ENCODE measurements at regions not wholly inside any gene's neighbourhood (a gene's known extent, or its start where the extent isn't known, plus 50 kb on each side); places are given as distances from the start of the nearest gene placed in this dataset.

DNA sequence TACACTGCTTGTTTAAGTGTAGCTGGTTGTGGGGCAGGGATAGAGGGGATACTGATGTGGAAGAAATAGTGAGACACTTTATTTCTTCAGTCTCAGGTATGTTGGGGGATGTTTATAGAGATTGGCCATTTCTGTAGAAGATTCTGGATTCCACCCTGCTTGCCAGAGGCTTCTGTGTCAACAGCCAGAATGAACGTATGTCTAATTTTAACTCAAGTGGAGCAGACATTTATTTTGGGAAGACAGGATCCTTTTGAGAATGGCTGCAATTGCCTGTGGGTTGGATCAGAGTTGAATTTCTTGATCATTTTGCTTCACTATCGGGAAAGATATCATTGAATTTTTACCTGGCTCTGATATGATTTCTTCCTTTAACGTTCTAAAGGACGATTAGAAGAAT lies 465.6 kb upstream of the SLC14A2 start:
- no TSS peak for BruUV-seq (replicated peaks)
- Histone ChIP-seq H3K27me3 (ENCODE audit: control insufficient read depth in 2 of 2, insufficient read depth in 2 of 2, low read length in 2 of 2) (no peaks in the 10 kb centered on the region), H3K36me3 (ENCODE audit: control insufficient read depth in 2 of 2, extremely low read depth in 1 of 2, insufficient read depth in 2 of 2, low read length in 2 of 2) (no peaks in the 10 kb centered on the region), H4K20me1 (replicated peaks; ENCODE audit: control insufficient read depth, extremely low read depth, insufficient read depth, low read length) (no peaks in the 10 kb centered on the region), H3K27ac (ENCODE audit: insufficient read depth, low read depth, low read length) (no peak overlapping the region), H2AFZ (ENCODE audit: low read depth, low read length) (no peak overlapping the region), H3K9ac (replicated peaks; ENCODE audit: extremely low read depth, insufficient read depth, low read length) (no peak overlapping the region), H3K4me3 (replicated peaks in 1 of 3; ENCODE audit: insufficient read depth in 1 of 3, low read depth in 1 of 3, low read length in 3 of 3) (no peak overlapping the region), H3K4me2 (ENCODE audit: insufficient read depth, low read length) (no peak overlapping the region), H3K9me1 (replicated peaks; ENCODE audit: control insufficient read depth, extremely low read depth, insufficient read depth, low read length) (no peaks in the 10 kb centered on the region), H3K4me1 (ENCODE audit: control insufficient read depth, extremely low read depth, insufficient read depth, low read length) (no peaks in the 10 kb centered on the region), H3K9me3 (replicated peaks; ENCODE audit: control insufficient read depth, insufficient read depth, low read length) (no peaks in the 10 kb centered on the region), H3K79me2 (ENCODE audit: control insufficient read depth, insufficient read depth, low read length) (no peaks in the 10 kb centered on the region)
- ChIA-PET CTCF (no interaction called here), POLR2A (no interaction called here)
- dilution Hi-C loops (cut with MboI; ENCODE audit: extremely low pct_ligation_motif_present, low sequenced_read_pairs), result no loop called here
- intact Hi-C loops (cut with micrococcal nuclease), result no loop called here
- TF ChIP-seq POLR2A (IDR thresholded peaks at IDR 0.05; ENCODE audit: low read depth, low read length) (no peak), MYC (IDR thresholded peaks at IDR 0.05; ENCODE audit: low read depth, low read length) (no peak), JUN (IDR thresholded peaks at IDR 0.05; ENCODE audit: borderline replicate concordance, insufficient read depth, insufficient read length, low read depth) (no peak), GATA2 (IDR thresholded peaks at IDR 0.05; ENCODE audit: insufficient read depth, insufficient read length, low read depth, low read length) (no peak), POLR2AphosphoS5 (IDR thresholded peaks at IDR 0.05; ENCODE audit: insufficient read depth, low read depth, low read length) (no peak), CTCF (IDR thresholded peaks at IDR 0.05; ENCODE audit: extremely low read depth in 1 of 2, insufficient read depth in 1 of 2, low read depth in 1 of 2, low read length in 2 of 2) (no peak)
- no peak for FAIRE-seq
- no peak for DNase-seq (ENCODE audit: low read depth, low spot score)

GRCh38 chr18:45151645-45152044 lies 463.6 kb upstream of the SLC14A2 start:
- Histone ChIP-seq H3K4me3 (replicated peaks in 1 of 3; ENCODE audit: insufficient read depth in 1 of 3, low read depth in 1 of 3, low read length in 3 of 3) (no peak overlapping the region), H3K36me3 (ENCODE audit: control insufficient read depth in 2 of 2, extremely low read depth in 1 of 2, insufficient read depth in 2 of 2, low read length in 2 of 2) (no peaks in the 10 kb centered on the region), H3K4me2 (ENCODE audit: insufficient read depth, low read length) (no peak overlapping the region), H3K9me3 (replicated peaks; ENCODE audit: control insufficient read depth, insufficient read depth, low read length) (no peaks in the 10 kb centered on the region), H2AFZ (ENCODE audit: low read depth, low read length) (no peak overlapping the region), H3K9me1 (replicated peaks; ENCODE audit: control insufficient read depth, extremely low read depth, insufficient read depth, low read length) (no peaks in the 10 kb centered on the region), H3K4me1 (ENCODE audit: control insufficient read depth, extremely low read depth, insufficient read depth, low read length) (no peaks in the 10 kb centered on the region), H3K79me2 (ENCODE audit: control insufficient read depth, insufficient read depth, low read length) (no peaks in the 10 kb centered on the region), H3K9ac (replicated peaks; ENCODE audit: extremely low read depth, insufficient read depth, low read length) (no peak overlapping the region), H3K27ac (ENCODE audit: insufficient read depth, low read depth, low read length) (no peak overlapping the region), H3K27me3 (ENCODE audit: control insufficient read depth in 2 of 2, insufficient read depth in 2 of 2, low read length in 2 of 2) (no peaks in the 10 kb centered on the region), H4K20me1 (replicated peaks; ENCODE audit: control insufficient read depth, extremely low read depth, insufficient read depth, low read length) (no peaks in the 10 kb centered on the region)
- no peak for FAIRE-seq
- BruUV-seq (replicated peaks), result no TSS peak
- ChIA-PET POLR2A (no interaction called here), CTCF (no interaction called here)
- intact Hi-C loops (cut with micrococcal nuclease) (no loop called here), dilution Hi-C loops (cut with MboI; ENCODE audit: extremely low pct_ligation_motif_present, low sequenced_read_pairs) (no loop called here)
- no peak for DNase-seq (ENCODE audit: low read depth, low spot score)
- TF ChIP-seq POLR2A (IDR thresholded peaks at IDR 0.05; ENCODE audit: low read depth, low read length) (no peak), EZH2 (IDR thresholded peaks at IDR 0.05; ENCODE audit: borderline replicate concordance, low read depth, low read length, severe bottlenecking) (no peak), FOS (IDR thresholded peaks at IDR 0.05; ENCODE audit: borderline replicate concordance, insufficient read depth, low read length) (no peak), POLR2AphosphoS5 (IDR thresholded peaks at IDR 0.05; ENCODE audit: insufficient read depth, low read depth, low read length) (no peak), JUN (IDR thresholded peaks at IDR 0.05; ENCODE audit: borderline replicate concordance, insufficient read depth, insufficient read length, low read depth) (no peak)

All from endothelial cell of umbilical vein (primary cell).